CD4-positive, alpha-beta T cell (primary cell): ENCODE measurements at regions not wholly inside any gene's neighbourhood (a gene's known extent, or its start where the extent isn't known, plus 50 kb on each side); places are given as distances from the start of the nearest gene placed in this dataset.

ENCODE experiments used
- ATAC-seq: fragments of 200-7000 bp; cut with Tn5 transposase; one replicate; pipeline ENCODE4 v1.10.0; 2022; ENCODE audit warnings: mild to moderate bottlenecking; ENCODE audit not compliant: poor library complexity
- CTCF ChIA-PET: fragments of 350-600 bp; sonication (Branson Sonifier 250); formaldehyde crosslinking; loops from one replicate; lab custom pipeline; 2021; ENCODE audit warnings: antibody characterized with exemption, inconsistent platforms; lab: Charles Lee
- POLR2A ChIA-PET: fragments of 350-600 bp; sonication (Branson Sonifier 250); formaldehyde crosslinking; loops from one replicate; lab custom pipeline; 2021; ENCODE audit warnings: antibody characterized with exemption, inconsistent platforms; lab: Charles Lee
- DNase-seq, 14 experiments: peaks; one replicate each; pipeline ENCODE4 v3.0.0-alpha.2; 2013 to 2020; ENCODE audit warnings: mixed read lengths in 2 of 14
- H3K27ac ChIP-seq, 2 donors: one replicate each; pipeline versions ENCODE4 v1.5.1 to v1.7.0; 2013; ENCODE audit warnings: low read length in 2 of 2, low read depth in 1 of 2, mild to moderate bottlenecking in 1 of 2
- H3K27me3 ChIP-seq, 2 experiments: 1 replicate in 1 of 2; 2 replicates in 1 of 2; pipeline versions ENCODE4 v1.6.1 to v1.7.0; 2013; ENCODE audit warnings: low read length in 2 of 2, control low read depth in 1 of 2, mild to moderate bottlenecking in 1 of 2, moderate library complexity in 1 of 2; ENCODE audit not compliant: insufficient read depth in 2 of 2, control insufficient read depth in 1 of 2
- H3K36me3 ChIP-seq: one replicate; pipeline ENCODE4 v1.6.1; 2013; ENCODE audit warnings: low read length, control low read depth; ENCODE audit not compliant: insufficient read depth
- H3K4me1 ChIP-seq: one replicate; pipeline ENCODE4 v1.6.1; 2013; ENCODE audit warnings: low read length, control low read depth; ENCODE audit not compliant: insufficient read depth
- H3K4me3 ChIP-seq: one replicate; pipeline ENCODE4 v1.5.1; 2013; ENCODE audit warnings: mild to moderate bottlenecking, low read length, moderate library complexity
- H3K9me3 ChIP-seq, 2 experiments: 1 replicate in 1 of 2; 2 replicates in 1 of 2; pipeline versions ENCODE4 v1.6.1 to v1.7.0; 2013; ENCODE audit warnings: low read length in 2 of 2, mild to moderate bottlenecking in 2 of 2, control low read depth in 1 of 2, moderate library complexity in 1 of 2; ENCODE audit not compliant: control insufficient read depth in 1 of 2, insufficient read depth in 1 of 2
- H3K27ac Mint-ChIP-seq: one replicate; pipeline ENCODE4 v1.8.0; 2020; ENCODE audit warnings: mixed read lengths
- H3K27me3 Mint-ChIP-seq: one replicate; pipeline ENCODE4 v1.8.0; 2021; ENCODE audit warnings: mixed read lengths
- H3K36me3 Mint-ChIP-seq: one replicate; pipeline ENCODE4 v1.8.0; 2021; ENCODE audit warnings: low read depth, mixed read lengths
- H3K4me1 Mint-ChIP-seq: one replicate; pipeline ENCODE4 v1.8.0; 2021; ENCODE audit warnings: low read depth, mixed read lengths
- H3K4me3 Mint-ChIP-seq: one replicate; pipeline ENCODE4 v1.8.0; 2020; ENCODE audit warnings: mild to moderate bottlenecking, mixed read lengths
- H3K9me3 Mint-ChIP-seq: one replicate; pipeline ENCODE4 v1.8.0; 2020; ENCODE audit warnings: mixed read lengths
- CTCF ChIP-seq: fragments of 200-600 bp; IDR thresholded peaks from one replicate; pipeline ENCODE4 v1.8.0; 2022; ENCODE audit warnings: antibody characterized with exemption, mild to moderate bottlenecking
- intact Hi-C, 2 experiments: fragments of 100-400 bp; cut with DNase I in 1 of 2; cut with micrococcal nuclease in 1 of 2; formaldehyde crosslinking; loops; one replicate each; pipeline versions ENCODE4 v1.15.1 to v1.9.0; 2023 to 2025; cut with DNase I, micrococcal nuclease

GRCh38 chr6:22664968-22665367 lies 95.6 kb downstream of the HDGFL1 start:
- H3K36me3 ChIP-seq: no peaks in the 10 kb centered on the region
- H3K27me3 ChIP-seq: no peaks in the 10 kb centered on the region
- no peak overlapping the region for H3K4me3 Mint-ChIP-seq
- H3K27ac ChIP-seq: no peak overlapping the region
- H3K9me3 ChIP-seq: peaks cover 0 to 4% of the 10 kb centered on the region in 2 experiments
- no peak overlapping the region for H3K4me3 ChIP-seq
- intact Hi-C loops: no loop called here
- H3K27ac Mint-ChIP-seq: no peak overlapping the region
- no peaks in the 10 kb centered on the region for H3K4me1 Mint-ChIP-seq
- CTCF ChIA-PET: no interaction called here
- no peaks in the 10 kb centered on the region for H3K9me3 Mint-ChIP-seq
- POLR2A ChIA-PET: no interaction called here
- no peak for ATAC-seq
- H3K4me1 ChIP-seq: no peaks in the 10 kb centered on the region
- H3K27me3 Mint-ChIP-seq: no peaks in the 10 kb centered on the region
- no peak for TF ChIP-seq CTCF
- no peaks in the 10 kb centered on the region for H3K36me3 Mint-ChIP-seq
- DNase-seq: no peak

GRCh38 chr6:22666021-22666420 lies 96.7 kb downstream of the HDGFL1 start:
- H3K36me3 ChIP-seq: no peaks in the 10 kb centered on the region
- no peaks in the 10 kb centered on the region for H3K9me3 Mint-ChIP-seq
- no peaks in the 10 kb centered on the region for H3K4me1 Mint-ChIP-seq
- H3K27me3 Mint-ChIP-seq: no peaks in the 10 kb centered on the region
- H3K27me3 ChIP-seq: no peaks in the 10 kb centered on the region
- H3K27ac Mint-ChIP-seq: no peak overlapping the region
- peaks cover 0 to 4% of the 10 kb centered on the region in 2 experiments for H3K9me3 ChIP-seq
- DNase-seq (no peak), ATAC-seq (no peak)
- H3K27ac ChIP-seq: no peak overlapping the region
- intact Hi-C loops: no loop called here
- H3K4me3 Mint-ChIP-seq: no peak overlapping the region
- H3K4me1 ChIP-seq: no peaks in the 10 kb centered on the region
- H3K4me3 ChIP-seq: no peak overlapping the region
- ChIA-PET CTCF (no interaction called here), POLR2A (no interaction called here)
- H3K36me3 Mint-ChIP-seq: no peaks in the 10 kb centered on the region
- TF ChIP-seq CTCF: no peak

GRCh38 chr6:22666586-22666985 lies 97.2 kb downstream of the HDGFL1 start:
- H3K27ac ChIP-seq: no peak overlapping the region
- Mint-ChIP-seq H3K27me3 (no peaks in the 10 kb centered on the region), H3K27ac (no peak overlapping the region), H3K4me1 (no peaks in the 10 kb centered on the region), H3K36me3 (no peaks in the 10 kb centered on the region), H3K4me3 (no peak overlapping the region), H3K9me3 (no peaks in the 10 kb centered on the region)
- TF ChIP-seq CTCF: no peak
- H3K4me1 ChIP-seq: no peaks in the 10 kb centered on the region
- peaks cover 0 to 4% of the 10 kb centered on the region in 2 experiments for H3K9me3 ChIP-seq
- ChIA-PET CTCF (no interaction called here), POLR2A (no interaction called here)
- intact Hi-C loops: no loop called here
- DNase-seq: no peak
- H3K27me3 ChIP-seq: no peaks in the 10 kb centered on the region
- no peaks in the 10 kb centered on the region for H3K36me3 ChIP-seq
- no peak overlapping the region for H3K4me3 ChIP-seq
- ATAC-seq: no peak
